HepG2 (cell line): ENCODE measurements at regions not wholly inside any gene's neighbourhood (a gene's known extent, or its start where the extent isn't known, plus 50 kb on each side); places are given as distances from the start of the nearest gene placed in this dataset.

Source experiments
- ATAC-seq: fragments of 200-7000 bp; cut with Tn5 transposase; 3 replicates; pipeline ENCODE4 v1.9.1; 2020; ENCODE audit warnings: mild to moderate bottlenecking, moderate library complexity
- BruUV-seq: library from RNA; stranded (reverse); fragments of 400-500 nt; replicated peaks from 2 replicates; lab custom pipeline; 2021; lab: Mats Ljungman, UMichigan
- CTCF ChIA-PET: fragments of 300-600 bp; formaldehyde crosslinking; extraction: SDS; loops from one replicate; lab custom pipeline; 2021; ENCODE audit warnings: low total read pairs, inconsistent platforms, low intra/inter-chr PET ratio; lab: Yijun Ruan, JAX
- POLR2A ChIA-PET: fragments of 350-600 bp; sonication (Branson Sonifier 250); formaldehyde crosslinking; loops from one replicate; lab custom pipeline; 2020; ENCODE audit warnings: antibody characterized with exemption, inconsistent platforms; lab: Yijun Ruan, JAX
- DNase-seq: peaks from one replicate; pipeline ENCODE4 v3.0.0-alpha.2; 2015; ENCODE audit warnings: low spot score
- FAIRE-seq: peaks from 3 replicates; lab custom pipeline; 2011; peaks lifted over from hg19 to GRCh38; lab: Jason Lieb, UNC
- H2AFZ ChIP-seq: one replicate; pipeline ENCODE4 v1.6.1; 2011; ENCODE audit warnings: low read length, inconsistent platforms
- H3K27ac ChIP-seq: fragments of 300-600 bp; 3 replicates; pipeline ENCODE4 v1.8.0; 2011; ENCODE audit warnings: mixed run types, mild to moderate bottlenecking, mixed read lengths, low read length, inconsistent platforms; ENCODE audit not compliant: insufficient read depth; ENCODE audit errors: extremely low read length
- H3K27me3 ChIP-seq, 2 experiments: fragments of 200-600 bp in 1 of 2; 2 replicates in 1 of 2; 3 replicates in 1 of 2; pipeline versions ENCODE4 v1.6.0 to v1.8.0; 2011; ENCODE audit warnings: low read length in 2 of 2, mild to moderate bottlenecking in 2 of 2, moderate library complexity in 2 of 2, inconsistent platforms in 1 of 2; ENCODE audit not compliant: insufficient read depth in 2 of 2, control insufficient read depth in 1 of 2
- H3K36me3 ChIP-seq, 2 experiments: fragments of 200-600 bp in 1 of 2; replicated peaks in 1 of 2; 2 replicates in 1 of 2; 3 replicates in 1 of 2; pipeline versions ENCODE4 v1.5.1 to v1.8.0; 2011; ENCODE audit warnings: low read length in 2 of 2, inconsistent platforms in 1 of 2; ENCODE audit not compliant: insufficient read depth in 2 of 2, control insufficient read depth in 1 of 2
- H3K4me1 ChIP-seq: 2 replicates; pipeline ENCODE4 v1.5.1; 2012; ENCODE audit warnings: low read length, inconsistent platforms; ENCODE audit not compliant: insufficient read depth
- H3K4me2 ChIP-seq: 2 replicates; pipeline ENCODE4 v1.6.0; 2011; ENCODE audit warnings: low read depth, low read length, inconsistent platforms
- H3K4me3 ChIP-seq, 3 experiments: fragments of 200-600 bp in 1 of 3; sonication (generic), shearing (Covaris generic) in 1 of 3; replicated peaks in 1 of 3; 2 replicates each; pipeline ENCODE4 v1.5.1; 2011 to 2016; ENCODE audit warnings: low read length in 3 of 3, inconsistent platforms in 2 of 3, low read depth in 2 of 3, mild to moderate bottlenecking in 2 of 3, control low read depth in 1 of 3, mixed read lengths in 1 of 3; ENCODE audit not compliant: insufficient read depth in 1 of 3
- H3K79me2 ChIP-seq: one replicate; pipeline ENCODE4 v1.6.1; 2011; ENCODE audit warnings: low read length, inconsistent platforms; ENCODE audit not compliant: insufficient read depth
- H3K9ac ChIP-seq: 2 replicates; pipeline ENCODE4 v1.6.0; 2011; ENCODE audit warnings: mild to moderate bottlenecking, low read depth, low read length, inconsistent platforms; ENCODE audit not compliant: insufficient read depth
- H3K9me3 ChIP-seq: 2 replicates; pipeline ENCODE4 v1.5.1; 2012; ENCODE audit warnings: mild to moderate bottlenecking, low read length
- H4K20me1 ChIP-seq: 2 replicates; pipeline ENCODE4 v1.6.0; 2011; ENCODE audit warnings: inconsistent platforms, mild to moderate bottlenecking, low read length, moderate library complexity; ENCODE audit not compliant: insufficient read depth
- CSRNP2 ChIP-seq: sonication (generic); formaldehyde crosslinking; conservative IDR thresholded peaks from 2 replicates; pipeline ENCODE4 v1.8.0; 2022; ENCODE audit warnings: low read depth, missing genetic modification reagents
- FOXC1 ChIP-seq: sonication (generic); formaldehyde crosslinking; IDR thresholded peaks from 2 replicates; pipeline ENCODE4 v1.8.0; 2022; ENCODE audit warnings: mild to moderate bottlenecking, missing genetic modification reagents, borderline replicate concordance
- MBNL3 ChIP-seq: fragments of 250-450 bp; sonication (Bioruptor Pico); conservative IDR thresholded peaks from 2 replicates; pipeline ENCODE4 v1.8.0; 2022; ENCODE audit warnings: mild to moderate bottlenecking, inconsistent platforms
- NFIB ChIP-seq: sonication (generic); formaldehyde crosslinking; IDR thresholded peaks from 2 replicates; pipeline ENCODE4 v1.9.0; 2021; ENCODE audit warnings: missing genetic modification reagents, mild to moderate bottlenecking, borderline replicate concordance
- POGZ ChIP-seq: sonication (generic); formaldehyde crosslinking; IDR thresholded peaks from 2 replicates; pipeline ENCODE4 v1.4.0; 2020; ENCODE audit warnings: mild to moderate bottlenecking, missing genetic modification reagents
- RFX1 ChIP-seq: fragments of 450-650 bp; IDR thresholded peaks from 2 replicates; pipeline ENCODE4 v1.6.1; 2017
- SNAPC2 ChIP-seq: sonication (generic); formaldehyde crosslinking; IDR thresholded peaks from 2 replicates; pipeline ENCODE4 v1.8.1; 2022; ENCODE audit warnings: mild to moderate bottlenecking, missing genetic modification reagents
- ZBTB4 ChIP-seq: sonication (generic); formaldehyde crosslinking; IDR thresholded peaks from 2 replicates; pipeline ENCODE4 v1.4.0; 2020; ENCODE audit warnings: missing genetic modification reagents, mild to moderate bottlenecking, borderline replicate concordance
- ZMYM4 ChIP-seq: sonication (generic); formaldehyde crosslinking; IDR thresholded peaks from 2 replicates; pipeline ENCODE4 v1.8.1; 2023; ENCODE audit warnings: mild to moderate bottlenecking, missing genetic modification reagents
- ZNF121 ChIP-seq: sonication (generic); formaldehyde crosslinking; IDR thresholded peaks from 2 replicates; pipeline ENCODE4 v1.5.0; 2020; ENCODE audit warnings: mild to moderate bottlenecking, missing genetic modification reagents
- ZNF251 ChIP-seq: sonication (generic); formaldehyde crosslinking; IDR thresholded peaks from 2 replicates; pipeline ENCODE4 v1.9.0; 2021; ENCODE audit warnings: mild to moderate bottlenecking, missing genetic modification reagents
- ZNF407 ChIP-seq: sonication (generic); formaldehyde crosslinking; IDR thresholded peaks from one replicate; pipeline ENCODE4 v1.5.1; 2020; ENCODE audit warnings: mild to moderate bottlenecking, missing genetic modification reagents; ENCODE audit errors: not compliant biosample characterization
- ZNF773 ChIP-seq: sonication (generic); formaldehyde crosslinking; IDR thresholded peaks from 2 replicates; pipeline ENCODE4 v1.4.0; 2020; ENCODE audit warnings: missing genetic modification reagents, borderline replicate concordance
- ZNF792 ChIP-seq: IDR thresholded peaks from 2 replicates; pipeline ENCODE4 v1.6.1; 2016
- WGBS: methylation state at CpG from one replicate; pipeline ENCODE4 v1.1.6; 2017; ENCODE audit warnings: low lambda C conversion rate; 5-methylcytosine and 5-hydroxymethylcytosine counted together
- in situ Hi-C: cut with HindIII; loops from 2 replicates; pipeline ENCODE4 v1.10.0; 2017; ENCODE audit warnings: low pct_unique_long_range_greater_than_20kb; ENCODE audit not compliant: extremely low pct_ligation_motif_present
- intact Hi-C: fragments of 100-400 bp; cut with micrococcal nuclease; formaldehyde crosslinking; loops from one replicate; pipeline ENCODE4 v1.10.0; 2022; ENCODE audit not compliant: unreplicated experiment

- Histone ChIP-seq H3K27ac (no peak overlapping the region), H4K20me1 (no peaks in the 10 kb centered on the region), H3K4me1 (no peaks in the 10 kb centered on the region), H3K4me2 (no peak overlapping the region), H3K36me3 (no peaks in the 10 kb centered on the region), H3K27me3 (no peaks in the 10 kb centered on the region; a peak in 1 of 5 replicates), H3K9me3 (no peaks in the 10 kb centered on the region), H3K4me3 (no peak overlapping the region), H2AFZ (no peak overlapping the region), H3K9ac (no peak overlapping the region), H3K79me2 (no peaks in the 10 kb centered on the region)
- WGBS: 3% methylated on average over 1 of the region's 1 CpG
- no peak for DNase-seq
- POLR2A ChIA-PET: no interaction called here
- no peak for ATAC-seq
- CTCF ChIA-PET: no interaction called here
- FAIRE-seq: no peak
- intact Hi-C loops: no loop called here
- BruUV-seq: no TSS peak
- in situ Hi-C loops: no loop called here
- TF ChIP-seq ZNF407 (CRISPR knock-in tag): no peak
- TF ChIP-seq ZNF773 (CRISPR knock-in tag): no peak
- no peak for TF ChIP-seq ZMYM4 (CRISPR knock-in tag)
- no peak for TF ChIP-seq MBNL3 (CRISPR knock-in tag)
- TF ChIP-seq ZNF792 (CRISPR knock-in tag): no peak
- TF ChIP-seq CSRNP2 (CRISPR knock-in tag): no peak
- no peak for TF ChIP-seq FOXC1 (CRISPR knock-in tag)
- TF ChIP-seq ZNF121 (CRISPR knock-in tag): no peak
- no peak for TF ChIP-seq ZBTB4 (CRISPR knock-in tag)
- TF ChIP-seq ZNF251 (CRISPR knock-in tag): no peak
- no peak for TF ChIP-seq SNAPC2 (CRISPR knock-in tag)
- no peak for TF ChIP-seq RFX1
- no peak for TF ChIP-seq POGZ (CRISPR knock-in tag)
- no peak for TF ChIP-seq NFIB
These were observed 290.9 kb downstream of the C3orf38 start for GRCh38 chr3:88440701-88441100.
